Lower leg skin (tissue), 4 donors: ENCODE measurements at regions not wholly inside any gene's neighbourhood (a gene's known extent, or its start where the extent isn't known, plus 50 kb on each side); places are given as distances from the start of the nearest gene placed in this dataset.

Experiments
- DNase-seq, 2 donors: peaks; one replicate each; pipeline ENCODE4 v3.0.0-alpha.2; 2019; ENCODE audit warnings: low spot score in 2 of 2
- H3K4me3 ChIP-seq: fragments of 200-600 bp; sonication (generic); 2 replicates; pipeline ENCODE4 v1.5.1; 2017; ENCODE audit warnings: mild to moderate bottlenecking, low read depth; ENCODE audit not compliant: poor library complexity, severe bottlenecking
- POLR2A ChIP-seq, 2 donors: fragments of 450-650 bp; IDR thresholded peaks; one replicate each; pipeline ENCODE4 v1.6.1; 2016 to 2017; ENCODE audit warnings: antibody characterized with exemption in 2 of 2, mild to moderate bottlenecking in 1 of 2, moderate library complexity in 1 of 2
- WGBS, 2 donors: methylation state at CpG; one replicate each; pipeline ENCODE4 v1.1.5; 2018; 5-methylcytosine and 5-hydroxymethylcytosine counted together
- intact Hi-C: fragments of 100-400 bp; cut with DNase I; formaldehyde crosslinking; loops from one replicate; pipeline ENCODE4 v1.15.0; 2023; ENCODE audit warnings: low total_unique reads
- TF ChIP-seq, protein P1 (sequence below), 3 donors: fragments of 450-650 bp; IDR thresholded peaks; one replicate each; pipeline ENCODE4 v1.5.1; 2016; ENCODE audit warnings: antibody characterized with exemption in 3 of 3, mild to moderate bottlenecking in 3 of 3, moderate library complexity in 2 of 3

DNA sequence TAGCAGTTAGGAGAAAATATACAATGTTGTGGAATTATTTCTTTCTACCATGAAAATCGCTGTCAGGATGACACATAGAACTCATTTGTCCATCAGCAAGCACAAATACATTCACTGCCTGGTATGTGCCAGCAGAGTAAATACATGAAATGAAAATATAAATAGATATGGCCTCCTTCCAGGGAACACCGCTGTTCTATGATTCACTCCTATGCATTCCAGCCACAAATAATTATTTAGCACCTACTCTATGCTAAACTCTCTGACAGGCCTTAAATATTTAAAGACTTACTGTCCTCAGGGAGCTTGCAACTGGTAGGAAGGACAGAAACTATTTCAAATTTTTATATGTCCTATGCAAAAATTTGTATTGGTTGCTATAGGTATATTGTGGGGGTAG lies 975.0 kb upstream of the NCAM2 start:
- no peak for TF ChIP-seq POLR2A (IDR thresholded peaks at IDR 0.05)
- TF ChIP-seq, protein P1, sequence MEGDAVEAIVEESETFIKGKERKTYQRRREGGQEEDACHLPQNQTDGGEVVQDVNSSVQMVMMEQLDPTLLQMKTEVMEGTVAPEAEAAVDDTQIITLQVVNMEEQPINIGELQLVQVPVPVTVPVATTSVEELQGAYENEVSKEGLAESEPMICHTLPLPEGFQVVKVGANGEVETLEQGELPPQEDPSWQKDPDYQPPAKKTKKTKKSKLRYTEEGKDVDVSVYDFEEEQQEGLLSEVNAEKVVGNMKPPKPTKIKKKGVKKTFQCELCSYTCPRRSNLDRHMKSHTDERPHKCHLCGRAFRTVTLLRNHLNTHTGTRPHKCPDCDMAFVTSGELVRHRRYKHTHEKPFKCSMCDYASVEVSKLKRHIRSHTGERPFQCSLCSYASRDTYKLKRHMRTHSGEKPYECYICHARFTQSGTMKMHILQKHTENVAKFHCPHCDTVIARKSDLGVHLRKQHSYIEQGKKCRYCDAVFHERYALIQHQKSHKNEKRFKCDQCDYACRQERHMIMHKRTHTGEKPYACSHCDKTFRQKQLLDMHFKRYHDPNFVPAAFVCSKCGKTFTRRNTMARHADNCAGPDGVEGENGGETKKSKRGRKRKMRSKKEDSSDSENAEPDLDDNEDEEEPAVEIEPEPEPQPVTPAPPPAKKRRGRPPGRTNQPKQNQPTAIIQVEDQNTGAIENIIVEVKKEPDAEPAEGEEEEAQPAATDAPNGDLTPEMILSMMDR (IDR thresholded peaks at IDR 0.05), result no peak
- no peak overlapping the region for H3K4me3 ChIP-seq
- DNase-seq, result no peak
- intact Hi-C loops, result no loop called here
- 51 to 57% methylated on average over 2 of the region's 2 CpGs for WGBS, 2 donors

GRCh38 chr21:20024741-20025140 lies 973.5 kb upstream of the NCAM2 start:
- WGBS, 2 donors, result 90% methylated on average over 7 of the region's 7 CpGs
- TF ChIP-seq, protein P1 (IDR thresholded peaks at IDR 0.05), result no peak
- TF ChIP-seq POLR2A (IDR thresholded peaks at IDR 0.05), result no peak
- H3K4me3 ChIP-seq, result no peak overlapping the region
- intact Hi-C loops, result no loop called here
- no peak for DNase-seq

DNA sequence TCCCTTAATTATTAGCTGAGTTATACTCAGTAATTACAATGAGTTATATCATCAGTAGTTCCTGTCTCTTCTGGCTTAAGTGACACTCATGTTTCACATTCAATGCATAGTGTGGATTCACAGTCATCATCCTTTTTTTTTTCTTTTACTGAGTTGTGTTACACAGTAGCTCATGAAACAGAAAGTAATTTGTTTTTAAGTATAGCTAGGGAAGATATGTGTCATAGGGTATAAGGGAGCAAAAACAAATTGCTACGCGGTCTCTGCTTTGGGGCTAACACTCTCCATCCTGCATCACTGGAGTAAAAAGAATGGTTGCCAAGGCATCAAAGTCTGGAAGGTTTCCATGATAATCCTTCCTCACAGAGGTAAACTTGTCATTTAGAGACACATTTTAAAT lies 971.7 kb upstream of the NCAM2 start:
- intact Hi-C loops, result no loop called here
- TF ChIP-seq, protein P1 (IDR thresholded peaks at IDR 0.05), result no peak
- TF ChIP-seq POLR2A (IDR thresholded peaks at IDR 0.05), result no peak
- no peak for DNase-seq
- 94 to 95% methylated on average over 2 of the region's 2 CpGs for WGBS, 2 donors
- H3K4me3 ChIP-seq, result no peak overlapping the region

- TF ChIP-seq, protein P1 (IDR thresholded peaks at IDR 0.05), result no peak
- no peak for TF ChIP-seq POLR2A (IDR thresholded peaks at IDR 0.05)
- DNase-seq, result no peak
- intact Hi-C loops, result no loop called here
- no peak overlapping the region for H3K4me3 ChIP-seq
- WGBS, 2 donors, result 35 to 46% methylated on average over 4 of the region's 4 CpGs
Observed at GRCh38 chr21:20030390-20030789, 967.8 kb upstream of the NCAM2 start.

- TF ChIP-seq, protein P1 (IDR thresholded peaks at IDR 0.05), result no peak
- no peak for TF ChIP-seq POLR2A (IDR thresholded peaks at IDR 0.05)
- no peak for DNase-seq
- 100% methylated on average over 2 of the region's 4 CpGs; no CpG with 5 or more reads in 1 of the 2 donors for WGBS, 2 donors
- no peak overlapping the region for H3K4me3 ChIP-seq
- intact Hi-C loops, result no loop called here
Observed at GRCh38 chr21:20031807-20032206, 966.4 kb upstream of the NCAM2 start.

DNA sequence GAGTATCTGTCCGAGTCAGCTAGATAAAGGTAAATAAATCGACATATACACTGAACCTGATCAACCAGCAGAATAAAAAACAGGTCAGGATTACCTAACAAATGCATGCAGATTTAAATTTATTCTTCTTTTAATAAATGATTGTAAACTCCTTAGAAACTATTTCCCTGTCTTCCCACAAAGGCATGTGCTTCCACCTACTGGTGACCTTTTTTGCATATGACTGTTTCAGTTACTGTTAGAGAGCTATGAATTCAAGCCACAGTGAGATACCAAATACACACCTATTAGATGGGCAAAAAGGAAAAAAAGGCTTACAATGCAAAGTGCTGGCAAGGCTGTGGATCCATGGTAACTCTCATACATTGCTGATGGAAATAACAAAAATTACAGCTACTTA lies 957.4 kb upstream of the NCAM2 start:
- 66 to 81% methylated on average over 2 of the region's 2 CpGs for WGBS, 2 donors
- DNase-seq, result no peak
- H3K4me3 ChIP-seq, result no peak overlapping the region
- intact Hi-C loops, result no loop called here
- no peak for TF ChIP-seq POLR2A (IDR thresholded peaks at IDR 0.05)
- TF ChIP-seq, protein P1 (IDR thresholded peaks at IDR 0.05), result no peak
